Neuronal stem cell (in vitro differentiated cells): ENCODE measurements at regions not wholly inside any gene's neighbourhood (a gene's known extent, or its start where the extent isn't known, plus 50 kb on each side); places are given as distances from the start of the nearest gene placed in this dataset.
A peak's percentile ranks its signal among the peaks of the same experiment; 100 is the strongest.

Experiments
- DNase-seq: peaks from one replicate; pipeline ENCODE4 v3.0.0-alpha.2; 2013; ENCODE audit warnings: low spot score
- H2AFZ ChIP-seq: one replicate; pipeline ENCODE4 v1.6.1; 2013; ENCODE audit warnings: mild to moderate bottlenecking, low read length, inconsistent platforms
- H2AK5ac ChIP-seq: 2 replicates; pipeline ENCODE4 v1.6.1; 2013; ENCODE audit warnings: low read depth, mild to moderate bottlenecking, inconsistent platforms, low read length, moderate library complexity, mixed read lengths
- H2BK120ac ChIP-seq: 2 replicates; pipeline ENCODE4 v1.6.1; 2013; ENCODE audit warnings: low read depth, mild to moderate bottlenecking, inconsistent platforms, low read length, moderate library complexity, mixed read lengths
- H2BK12ac ChIP-seq: one replicate; pipeline ENCODE4 v1.6.1; 2013; ENCODE audit warnings: low read length, inconsistent platforms
- H2BK15ac ChIP-seq: 2 replicates; pipeline ENCODE4 v1.6.1; 2013; ENCODE audit warnings: mild to moderate bottlenecking, low read length, inconsistent platforms, mixed read lengths
- H2BK5ac ChIP-seq: one replicate; pipeline ENCODE4 v1.6.1; 2013; ENCODE audit warnings: inconsistent platforms, mild to moderate bottlenecking, low read length, moderate library complexity
- H3K14ac ChIP-seq: one replicate; pipeline ENCODE4 v1.6.1; 2013; ENCODE audit warnings: low read length, inconsistent platforms
- H3K18ac ChIP-seq: 2 replicates; pipeline ENCODE4 v1.6.1; 2013; ENCODE audit warnings: low read length, inconsistent platforms
- H3K23ac ChIP-seq: 2 replicates; pipeline ENCODE4 v1.6.1; 2013; ENCODE audit warnings: low read depth, mild to moderate bottlenecking, mixed read lengths, low read length, inconsistent platforms; ENCODE audit not compliant: poor library complexity
- H3K27ac ChIP-seq: replicated peaks from 3 replicates; pipeline ENCODE4 v1.5.1; 2013; ENCODE audit warnings: low read length, inconsistent platforms
- H3K27me3 ChIP-seq, 3 experiments: 2 replicates each; pipeline ENCODE4 v1.6.1; 2013; ENCODE audit warnings: low read length in 3 of 3, mild to moderate bottlenecking in 2 of 3, inconsistent platforms in 1 of 3, low read depth in 1 of 3, mixed read lengths in 1 of 3, moderate library complexity in 1 of 3; ENCODE audit not compliant: control insufficient read depth in 3 of 3, insufficient read depth in 3 of 3
- H3K36me3 ChIP-seq, 2 donors: replicated peaks in 1 of 2; 2 replicates each; pipeline ENCODE4 v1.6.1; 2013; ENCODE audit warnings: low read length in 2 of 2; ENCODE audit not compliant: control insufficient read depth in 2 of 2, insufficient read depth in 2 of 2
- H3K4ac ChIP-seq: 2 replicates; pipeline ENCODE4 v1.6.1; 2013; ENCODE audit warnings: inconsistent platforms, mild to moderate bottlenecking, low read length, moderate library complexity
- H3K4me1 ChIP-seq, 2 donors: 1 replicate in 1 of 2; 2 replicates in 1 of 2; pipeline ENCODE4 v1.6.1; 2013; ENCODE audit warnings: low read length in 2 of 2, low read depth in 1 of 2; ENCODE audit not compliant: control insufficient read depth in 2 of 2, insufficient read depth in 1 of 2
- H3K4me2 ChIP-seq: one replicate; pipeline ENCODE4 v1.6.1; 2013; ENCODE audit warnings: mild to moderate bottlenecking, low read length, inconsistent platforms; ENCODE audit not compliant: insufficient read depth, poor library complexity, severe bottlenecking
- H3K4me3 ChIP-seq, 2 donors: 2 replicates each; pipeline ENCODE4 v1.5.1; 2013; ENCODE audit warnings: low read length in 2 of 2, mild to moderate bottlenecking in 2 of 2, inconsistent platforms in 1 of 2, moderate library complexity in 1 of 2
- H3K79me1 ChIP-seq: one replicate; pipeline ENCODE4 v1.6.1; 2013; ENCODE audit warnings: low read depth, mild to moderate bottlenecking, inconsistent platforms, low read length, moderate library complexity
- H3K9ac ChIP-seq: one replicate; pipeline ENCODE4 v1.6.1; 2013; ENCODE audit warnings: mild to moderate bottlenecking, low read depth, low read length, inconsistent platforms; ENCODE audit not compliant: poor library complexity
- H3K9me3 ChIP-seq, 2 donors: replicated peaks in 1 of 2; 2 replicates each; pipeline versions ENCODE3 to v1.6.1; 2013; ENCODE audit warnings: low read length in 2 of 2, mild to moderate bottlenecking in 2 of 2, inconsistent platforms in 1 of 2, low read depth in 1 of 2, mixed read lengths in 1 of 2, moderate library complexity in 1 of 2; ENCODE audit not compliant: control insufficient read depth in 2 of 2, insufficient read depth in 1 of 2
- H4K8ac ChIP-seq: one replicate; pipeline ENCODE4 v1.6.1; 2013; ENCODE audit warnings: low read depth, mild to moderate bottlenecking, inconsistent platforms, low read length, moderate library complexity
- H4K91ac ChIP-seq: one replicate; pipeline ENCODE4 v1.6.1; 2013; ENCODE audit warnings: low read length, low read depth, mild to moderate bottlenecking, inconsistent platforms; ENCODE audit not compliant: poor library complexity
- WGBS, 2 donors: extraction: QIAGEN DNeasy Blood & Tissue Kit; methylation state at CpG; one replicate each; pipeline ENCODE4 v1.1.7; 2013; ENCODE audit warnings: missing lambda C conversion rate in 2 of 2, mixed read lengths in 1 of 2; ENCODE audit not compliant: insufficient read length in 2 of 2, insufficient replicate concordance in 1 of 2; ENCODE audit errors: extremely low coverage in 2 of 2; 5-methylcytosine and 5-hydroxymethylcytosine counted together

DNA sequence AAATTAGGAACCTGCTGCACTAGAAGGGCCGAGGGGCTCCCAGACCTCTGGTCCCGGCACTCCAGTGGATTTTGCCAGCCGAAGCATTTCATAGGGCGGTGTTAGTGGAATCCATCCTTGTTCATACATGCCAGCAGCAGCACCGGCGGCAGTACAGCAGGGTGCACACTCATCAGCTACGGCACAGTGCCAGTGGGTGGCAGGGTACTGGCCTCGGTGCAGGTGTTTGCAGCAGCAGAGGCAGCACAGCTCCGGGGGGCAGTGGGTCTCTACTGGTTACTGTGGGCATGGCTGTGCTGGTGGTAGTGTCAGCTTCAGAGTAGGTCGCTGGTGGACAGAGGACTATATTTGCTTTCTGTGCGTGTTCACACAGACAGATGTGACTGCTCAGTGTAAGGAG, 985.7 kb downstream of the CDH8 start:
- H2BK15ac ChIP-seq = no peak overlapping the region
- H3K27ac ChIP-seq = no peak overlapping the region
- no peak overlapping the region for H4K8ac ChIP-seq
- H3K4me3 ChIP-seq = no peak overlapping the region
- H2BK12ac ChIP-seq = no peak overlapping the region
- peak overlapping the region; percentile 30 for H3K9ac ChIP-seq
- WGBS, 2 donors = no CpG with 5 or more reads among the region's 11 CpGs
- peak overlapping the region; percentile 5 for H2BK5ac ChIP-seq
- H3K18ac ChIP-seq = peak overlapping the region; percentile 71
- no peak overlapping the region for H3K23ac ChIP-seq
- H3K27me3 ChIP-seq = no peaks in the 10 kb centered on the region
- H2AK5ac ChIP-seq = no peak overlapping the region
- H3K9me3 ChIP-seq = no peaks in the 10 kb centered on the region
- no peaks in the 10 kb centered on the region for H3K4me1 ChIP-seq
- H4K91ac ChIP-seq = no peak overlapping the region
- no peaks in the 10 kb centered on the region for H3K36me3 ChIP-seq
- H3K4me2 ChIP-seq = no peak overlapping the region
- no peak overlapping the region for H3K14ac ChIP-seq
- no peak overlapping the region for H3K4ac ChIP-seq
- DNase-seq = no peak
- H2AFZ ChIP-seq = no peak overlapping the region
- H2BK120ac ChIP-seq = no peak overlapping the region
- no peaks in the 10 kb centered on the region for H3K79me1 ChIP-seq

DNA sequence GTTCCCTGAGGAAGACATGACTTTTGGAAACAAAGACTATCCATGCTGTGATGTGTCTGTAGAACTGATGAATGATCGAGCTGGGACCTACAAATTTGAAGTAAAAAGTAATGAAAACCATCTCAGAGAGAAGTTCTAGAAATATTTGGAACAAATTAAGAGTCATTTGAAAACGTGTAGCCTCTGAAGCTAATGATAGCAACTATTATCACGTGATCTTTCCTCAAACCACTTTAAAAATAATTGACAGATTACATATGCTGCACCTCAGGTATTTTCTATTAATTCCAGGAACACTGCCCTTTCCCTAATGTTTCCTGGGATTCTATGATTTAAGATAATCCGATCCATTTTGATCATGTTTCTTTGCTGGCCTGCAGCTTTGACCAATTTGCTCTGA, 990.3 kb downstream of the CDH8 start:
- no peaks in the 10 kb centered on the region for H3K4me1 ChIP-seq
- H3K4ac ChIP-seq = no peak overlapping the region
- H2BK15ac ChIP-seq = no peak overlapping the region
- H4K8ac ChIP-seq = no peak overlapping the region
- H3K27me3 ChIP-seq = no peaks in the 10 kb centered on the region
- no peak overlapping the region for H2AK5ac ChIP-seq
- H3K4me3 ChIP-seq = no peak overlapping the region
- no peak overlapping the region for H3K9ac ChIP-seq
- no peak overlapping the region for H2AFZ ChIP-seq
- no peak overlapping the region for H2BK120ac ChIP-seq
- H3K9me3 ChIP-seq = no peaks in the 10 kb centered on the region
- no peak overlapping the region for H2BK5ac ChIP-seq
- no peak overlapping the region for H3K4me2 ChIP-seq
- no peaks in the 10 kb centered on the region for H3K79me1 ChIP-seq
- H3K18ac ChIP-seq = no peak overlapping the region
- H3K14ac ChIP-seq = no peak overlapping the region
- H4K91ac ChIP-seq = no peak overlapping the region
- H3K23ac ChIP-seq = no peak overlapping the region
- H3K27ac ChIP-seq = no peak overlapping the region
- H3K36me3 ChIP-seq = no peaks in the 10 kb centered on the region
- no peak overlapping the region for H2BK12ac ChIP-seq
- WGBS, 2 donors = no CpG with 5 or more reads among the region's 4 CpGs
- no peak for DNase-seq

DNA sequence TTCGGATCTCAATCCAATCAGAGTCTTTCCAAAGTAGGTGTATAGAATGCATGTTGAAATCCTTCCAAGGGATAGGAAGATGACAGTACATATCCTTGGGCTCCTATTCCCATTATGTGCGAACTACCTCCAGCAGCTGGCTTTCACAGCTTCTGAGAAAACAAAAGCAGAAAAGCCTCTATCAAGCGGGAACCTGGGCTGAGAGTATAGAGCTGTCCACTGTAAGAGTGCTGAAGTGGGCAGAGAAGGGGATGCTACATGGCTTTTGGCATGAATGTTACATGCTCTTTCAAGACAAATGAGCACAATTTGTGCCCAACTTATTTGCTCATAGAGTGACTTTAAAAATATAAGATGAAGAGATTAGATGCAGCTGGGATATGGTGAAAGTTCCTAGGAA, 993.5 kb downstream of the CDH8 start:
- Histone ChIP-seq H3K4ac (no peak overlapping the region), H2BK5ac (no peak overlapping the region), H3K23ac (no peak overlapping the region), H3K79me1 (no peaks in the 10 kb centered on the region), H3K4me2 (no peak overlapping the region), H2BK15ac (no peak overlapping the region), H3K18ac (no peak overlapping the region), H3K9me3 (no peaks in the 10 kb centered on the region), H2AK5ac (no peak overlapping the region), H2AFZ (no peak overlapping the region), H3K27me3 (no peaks in the 10 kb centered on the region), H3K9ac (no peak overlapping the region), H2BK12ac (no peak overlapping the region), H3K4me3 (no peak overlapping the region), H3K36me3 (no peaks in the 10 kb centered on the region), H4K91ac (no peak overlapping the region), H3K14ac (no peak overlapping the region), H3K27ac (no peak overlapping the region), H4K8ac (no peak overlapping the region), H2BK120ac (no peak overlapping the region), H3K4me1 (no peaks in the 10 kb centered on the region)
- WGBS, 2 donors = no CpG with 5 or more reads among the region's 3 CpGs
- peak; percentile 48 for DNase-seq

DNA sequence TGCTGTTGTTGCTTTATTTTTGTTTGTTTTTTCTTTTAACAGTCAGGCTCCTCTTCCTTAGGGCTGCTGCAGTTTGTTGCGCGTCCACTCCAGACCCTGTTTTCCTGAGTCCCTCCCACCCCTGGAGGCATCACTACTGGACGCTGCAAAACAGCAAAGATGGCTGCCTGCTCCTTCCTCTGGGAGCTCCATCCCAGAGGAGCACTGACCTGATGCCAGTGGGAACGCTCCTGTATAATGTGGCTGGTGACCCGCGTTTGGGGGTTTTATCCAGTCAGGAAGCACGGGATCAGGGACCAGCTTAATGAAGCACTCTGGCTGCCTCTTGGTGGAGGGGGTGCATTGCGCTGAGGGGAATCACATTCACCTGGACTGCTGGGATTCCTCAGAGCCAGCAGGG, 1005.6 kb downstream of the CDH8 start:
- H2BK120ac ChIP-seq = no peak overlapping the region
- H2AK5ac ChIP-seq = no peak overlapping the region
- H4K8ac ChIP-seq = no peak overlapping the region
- WGBS, 2 donors = no CpG with 5 or more reads among the region's 8 CpGs
- H2BK5ac ChIP-seq = peak overlapping the region; percentile 69
- no peak overlapping the region for H2BK12ac ChIP-seq
- no peak overlapping the region for H3K27ac ChIP-seq
- H3K23ac ChIP-seq = no peak overlapping the region
- H3K4ac ChIP-seq = no peak overlapping the region
- H3K27me3 ChIP-seq = no peaks in the 10 kb centered on the region
- H3K18ac ChIP-seq = peak overlapping the region; percentile 71
- H3K9ac ChIP-seq = no peak overlapping the region
- no peak overlapping the region for H2AFZ ChIP-seq
- no peak overlapping the region for H3K4me3 ChIP-seq
- H3K14ac ChIP-seq = no peak overlapping the region
- no peaks in the 10 kb centered on the region for H3K36me3 ChIP-seq
- no peaks in the 10 kb centered on the region for H3K79me1 ChIP-seq
- H2BK15ac ChIP-seq = no peak overlapping the region
- H4K91ac ChIP-seq = no peak overlapping the region
- H3K9me3 ChIP-seq = no peaks in the 10 kb centered on the region
- H3K4me2 ChIP-seq = no peak overlapping the region
- H3K4me1 ChIP-seq = peaks cover 0 to 4% of the 10 kb centered on the region in 2 donors
- DNase-seq = no peak
